IPS-18c (cell line): ENCODE measurements at regions not wholly inside any gene's neighbourhood (a gene's known extent, or its start where the extent isn't known, plus 50 kb on each side); places are given as distances from the start of the nearest gene placed in this dataset.
A peak's percentile ranks its signal among the peaks of the same experiment; 100 is the strongest.
"Not testable (repeated sequence)": the region's sequence is repeated elsewhere in the genome, so short reads cannot be mapped to it uniquely, and the experiment has no call there.

Source experiments
- H3K4me3 ChIP-seq: 2 replicates; pipeline ENCODE4 v1.7.0; 2013; ENCODE audit warnings: low read depth, mild to moderate bottlenecking, low read length, moderate library complexity; ENCODE audit not compliant: insufficient read depth
- H3K9me3 ChIP-seq: one replicate; pipeline ENCODE4 v1.6.1; 2013; ENCODE audit warnings: mild to moderate bottlenecking, low read length, moderate library complexity; ENCODE audit not compliant: control insufficient read depth, insufficient read depth

GRCh38 chr9:104980039-104980654, 52.2 kb upstream of the ABCA1 start:
- Histone ChIP-seq H3K4me3 (no peak overlapping the region), H3K9me3 (peaks cover 2% of the 10 kb centered on the region)

- Histone ChIP-seq H3K9me3 (peaks cover 2% of the 10 kb centered on the region), H3K4me3 (no peak overlapping the region)
Observed at GRCh38 chr9:104981543-104982129, 53.7 kb upstream of the ABCA1 start.

- Histone ChIP-seq H3K9me3 (peaks cover 2% of the 10 kb centered on the region), H3K4me3 (no peak overlapping the region)
Observed at GRCh38 chr9:104982543-104982942, 54.6 kb upstream of the ABCA1 start.

- Histone ChIP-seq H3K9me3 (peaks cover 2% of the 10 kb centered on the region), H3K4me3 (no peak overlapping the region)
Observed at GRCh38 chr9:104983491-104983890, 55.5 kb upstream of the ABCA1 start.

- peaks cover 2% of the 10 kb centered on the region for H3K9me3 ChIP-seq
- H3K4me3 ChIP-seq = no peak overlapping the region
Observed at GRCh38 chr9:104984121-104984520, 56.2 kb upstream of the ABCA1 start.

GRCh38 chr9:104984542-104984941, 56.6 kb upstream of the ABCA1 start:
- Histone ChIP-seq H3K9me3 (peaks cover 2% of the 10 kb centered on the region), H3K4me3 (no peak overlapping the region)

GRCh38 chr9:104984948-104985347, 57.0 kb upstream of the ABCA1 start:
- no peak overlapping the region for H3K4me3 ChIP-seq
- peaks cover 2% of the 10 kb centered on the region for H3K9me3 ChIP-seq

GRCh38 chr9:104986096-104986495, 58.1 kb upstream of the ABCA1 start:
- Histone ChIP-seq H3K9me3 (peaks cover 2% of the 10 kb centered on the region), H3K4me3 (no peak overlapping the region)

GRCh38 chr9:104987743-104988142, 59.8 kb upstream of the ABCA1 start:
- H3K9me3 ChIP-seq = peaks cover 1% of the 10 kb centered on the region

GRCh38 chr9:104988539-104988938, 60.6 kb upstream of the ABCA1 start:
- H3K9me3 ChIP-seq = no peaks in the 10 kb centered on the region

More at GRCh38 chr9:104987743-104988142, 59.8 kb upstream of the ABCA1 start:
- no peak overlapping the region for H3K4me3 ChIP-seq

GRCh38 chr9:104991144-104991953, 63.4 kb upstream of the ABCA1 start:
- Histone ChIP-seq H3K9me3 (no peaks in the 10 kb centered on the region), H3K4me3 (peak overlapping the region; percentile 67)

More at GRCh38 chr9:104988539-104988938, 60.6 kb upstream of the ABCA1 start:
- H3K4me3 ChIP-seq = no peak overlapping the region

GRCh38 chr9:104992659-104993058, 64.7 kb upstream of the ABCA1 start:
- no peak overlapping the region for H3K4me3 ChIP-seq
- no peaks in the 10 kb centered on the region for H3K9me3 ChIP-seq

- Histone ChIP-seq H3K4me3 (peak overlapping the region; percentile 20; the same call in 1 of the 2 replicates), H3K9me3 (no peaks in the 10 kb centered on the region)
Observed at GRCh38 chr9:104993291-104993963, 65.5 kb upstream of the ABCA1 start.

GRCh38 chr9:104997536-104997935, 69.6 kb upstream of the ABCA1 start:
- no peaks in the 10 kb centered on the region for H3K9me3 ChIP-seq
- H3K4me3 ChIP-seq = no peak overlapping the region

- H3K4me3 ChIP-seq = no peak overlapping the region
- H3K9me3 ChIP-seq = no peaks in the 10 kb centered on the region
Observed at GRCh38 chr9:104999136-104999535, 71.2 kb upstream of the ABCA1 start.

- H3K9me3 ChIP-seq, H3K4me3 ChIP-seq: not testable (repeated sequence)
Observed at GRCh38 chr9:105000529-105000928, 72.6 kb upstream of the ABCA1 start.

- no peak overlapping the region for H3K4me3 ChIP-seq
- H3K9me3 ChIP-seq = no peaks in the 10 kb centered on the region
Observed at GRCh38 chr9:105004466-105005090, 76.6 kb upstream of the ABCA1 start.
